Heart left ventricle (tissue), 16 donors: ENCODE measurements at regions not wholly inside any gene's neighbourhood (a gene's known extent, or its start where the extent isn't known, plus 50 kb on each side); places are given as distances from the start of the nearest gene placed in this dataset.
A peak's percentile ranks its signal among the peaks of the same experiment; 100 is the strongest.

Experiments
- ATAC-seq, 4 donors: fragments of 200-7000 bp; cut with Tn5 transposase; one replicate each; pipeline ENCODE4 v1.9.1; 2020 to 2022; ENCODE audit warnings: moderate library complexity in 4 of 4, mild to moderate bottlenecking in 3 of 4, moderate number of reproducible peaks in 1 of 4
- DNase-seq, 5 donors: peaks; one replicate each; pipeline ENCODE4 v3.0.0-alpha.2; 2020
- H3K27ac ChIP-seq, 12 donors: fragments of 200-600 bp; sonication (generic) in 4 of 12; one replicate each; pipeline versions ENCODE4 v1.5.0 to v1.8.0; 2016 to 2022; ENCODE audit warnings: mild to moderate bottlenecking in 2 of 12
- H3K27me3 ChIP-seq, 9 donors: fragments of 200-600 bp; sonication (generic) in 2 of 9; one replicate each; pipeline versions ENCODE4 v1.5.1 to v1.8.0; 2016 to 2022; ENCODE audit warnings: mild to moderate bottlenecking in 3 of 9
- H3K36me3 ChIP-seq, 9 donors: fragments of 200-600 bp; sonication (generic) in 2 of 9; one replicate each; pipeline versions ENCODE4 v1.5.0 to v1.8.0; 2018 to 2022; ENCODE audit warnings: mild to moderate bottlenecking in 2 of 9
- H3K4me1 ChIP-seq, 12 donors: fragments of 200-600 bp; sonication (generic) in 4 of 12; one replicate each; pipeline versions ENCODE4 v1.5.0 to v1.8.0; 2016 to 2022; ENCODE audit warnings: mild to moderate bottlenecking in 3 of 12
- H3K4me3 ChIP-seq, 12 donors: fragments of 200-600 bp; sonication (generic) in 4 of 12; one replicate each; pipeline versions ENCODE4 v1.5.0 to v1.8.0; 2017 to 2022; ENCODE audit warnings: mild to moderate bottlenecking in 9 of 12, moderate library complexity in 4 of 12
- H3K9me3 ChIP-seq, 12 donors: fragments of 200-600 bp; sonication (generic) in 4 of 12; one replicate each; pipeline versions ENCODE4 v1.5.0 to v1.8.0; 2016 to 2022; ENCODE audit warnings: mild to moderate bottlenecking in 1 of 12
- CTCF ChIP-seq, 12 donors: fragments of 200-600 bp; sonication (generic) in 4 of 12; IDR thresholded peaks; one replicate each; pipeline versions ENCODE4 v1.5.0 to v1.8.0; 2018 to 2022; ENCODE audit warnings: antibody characterized with exemption in 12 of 12, mild to moderate bottlenecking in 5 of 12
- POLR2A ChIP-seq, 2 donors: fragments of 450-650 bp; IDR thresholded peaks; one replicate each; pipeline ENCODE4 v1.6.1; 2017; ENCODE audit warnings: antibody characterized with exemption in 2 of 2, mild to moderate bottlenecking in 2 of 2, moderate library complexity in 2 of 2
- WGBS, 4 donors: extraction: QIAGEN DNeasy Blood & Tissue Kit in 2 of 4; methylation state at CpG; one replicate each; pipeline versions ENCODE4 v1.1.5 to v1.1.7; 2013 to 2018; 5-methylcytosine and 5-hydroxymethylcytosine counted together
- intact Hi-C, 10 donors: fragments of 100-400 bp; cut with DNase I; formaldehyde crosslinking; loops; one replicate each; pipeline versions ENCODE4 v1.11.1 to v1.14.2; 2022
- donor health status: ischemic (EF 13 %, LVEDD 7.1; RV severe dilation, severe dysfunction).
- donor health status: healthy with polysubstance abuse.
- donor health status: DM: no; HTN: yes; CAD: no.
- donor health status: DM: no; HTN: no; CAD: no.
- donor health status: ischemic (EF 25% LVEDD 6.9; RV normal size, moderate dysfunction).
- donor health status: ischemic (EF 25% LVEDD 5.7; RV mildly dilated, moderate dysfunction).
- donor health status: healthy.
- donor health status: DM: yes; HTN: yes; CAD: no.
- donor health status: ischemic (EF 35%, LVEDD 5.7; RV mildly dilated, moderate dysfunction).
- donor health status: nonischemic (EF 11% LVEDD 7.7; RV severe dilation, severe dysfunction).
- donor health status: DM: yes; HTN: yes; CAD: no.
- donor health status: PGD.
- donor health status: ischemic (EF 29% LVEDD 5.4; RV normal size, mild dysfunction).
- donor health status: nonischemic (EF 23%, LVEDD 6.1; RV moderate dilation, normal function).

GRCh38 chr4:142923619-142924018, 77.5 kb upstream of the INPP4B start:
- peak overlapping the region in 1 of 12 donors; percentile 21 for H3K27ac ChIP-seq
- no peaks in the 10 kb centered on the region for H3K36me3 ChIP-seq
- no peaks in the 10 kb centered on the region for H3K9me3 ChIP-seq
- DNase-seq (no peak), ATAC-seq (no peak)
- H3K27me3 ChIP-seq, result no peaks in the 10 kb centered on the region
- intact Hi-C loops, result no loop called here
- H3K4me3 ChIP-seq, result no peak overlapping the region
- H3K4me1 ChIP-seq, result no peaks in the 10 kb centered on the region
- TF ChIP-seq POLR2A (IDR thresholded peaks at IDR 0.05) (no peak), CTCF (IDR thresholded peaks at IDR 0.05) (no peak)

GRCh38 chr4:142925161-142925560, 79.1 kb upstream of the INPP4B start:
- no peak overlapping the region for H3K4me3 ChIP-seq
- TF ChIP-seq CTCF (IDR thresholded peaks at IDR 0.05) (no peak), POLR2A (IDR thresholded peaks at IDR 0.05) (no peak)
- no peaks in the 10 kb centered on the region for H3K36me3 ChIP-seq
- no peaks in the 10 kb centered on the region for H3K9me3 ChIP-seq
- H3K4me1 ChIP-seq, result no peaks in the 10 kb centered on the region
- DNase-seq, result no peak
- H3K27ac ChIP-seq, result peak overlapping the region in 1 of 12 donors; percentile 46
- intact Hi-C loops, result no loop called here
- ATAC-seq, result no peak
- 36 to 67% (median 61%) methylated on average over 1 of the region's 1 CpG for WGBS, 4 donors
- no peaks in the 10 kb centered on the region for H3K27me3 ChIP-seq

GRCh38 chr4:142927721-142928120, 81.6 kb upstream of the INPP4B start:
- ATAC-seq (no peak), DNase-seq (no peak)
- H3K4me3 ChIP-seq, result no peak overlapping the region
- no peaks in the 10 kb centered on the region for H3K36me3 ChIP-seq
- WGBS, 4 donors, result 50 to 69% (median 60%) methylated on average over 1 of the region's 1 CpG
- intact Hi-C loops, result no loop called here
- no peaks in the 10 kb centered on the region for H3K27me3 ChIP-seq
- no peak for TF ChIP-seq CTCF (IDR thresholded peaks at IDR 0.05)
- TF ChIP-seq POLR2A (IDR thresholded peaks at IDR 0.05), result no peak
- no peaks in the 10 kb centered on the region for H3K4me1 ChIP-seq
- H3K9me3 ChIP-seq, result no peaks in the 10 kb centered on the region
- H3K27ac ChIP-seq, result peak overlapping the region in 1 of 12 donors; percentile 46

- Histone ChIP-seq H3K27ac (no peak overlapping the region), H3K27me3 (no peaks in the 10 kb centered on the region), H3K36me3 (no peaks in the 10 kb centered on the region), H3K4me1 (no peaks in the 10 kb centered on the region), H3K9me3 (no peaks in the 10 kb centered on the region), H3K4me3 (no peak overlapping the region)
- no peak for ATAC-seq
- TF ChIP-seq CTCF (IDR thresholded peaks at IDR 0.05) (no peak), POLR2A (IDR thresholded peaks at IDR 0.05) (no peak)
- no peak for DNase-seq
- intact Hi-C loops, result no loop called here
- 65 to 70% (median 67%) methylated on average over 3 of the region's 3 CpGs for WGBS, 4 donors
These were observed 83.4 kb upstream of the INPP4B start for GRCh38 chr4:142929526-142929925.
